GM12878 (cell line): ENCODE measurements at regions not wholly inside any gene's neighbourhood (a gene's known extent, or its start where the extent isn't known, plus 50 kb on each side); places are given as distances from the start of the nearest gene placed in this dataset.

Experiments used
- ATAC-seq: fragments of 200-7000 bp; cut with Tn5 transposase; 3 replicates; pipeline ENCODE4 v1.9.1; 2020; ENCODE audit warnings: mild to moderate bottlenecking, moderate library complexity
- BruUV-seq: library from RNA; stranded (reverse); fragments of 400-500 nt; replicated peaks from 2 replicates; lab custom pipeline; 2021; lab: Mats Ljungman, UMichigan
- CTCF ChIA-PET: fragments of 300-600 bp; sonication (Branson Sonifier 250); formaldehyde crosslinking; extraction: SDS; loops from one replicate; lab custom pipeline; 2021; ENCODE audit warnings: inconsistent platforms; lab: Yijun Ruan, JAX
- POLR2A ChIA-PET: fragments of 350-600 bp; formaldehyde crosslinking; extraction: SDS; loops from one replicate; lab custom pipeline; 2021; ENCODE audit warnings: inconsistent platforms; lab: Charles Lee
- RAD21 ChIA-PET: fragments of 300-600 bp; sonication (Branson Sonifier 250); formaldehyde crosslinking; loops from one replicate; lab custom pipeline; 2023; ENCODE audit warnings: antibody characterized with exemption; ENCODE audit not compliant: unreplicated experiment; lab: Charles Lee
- SMC1A ChIA-PET: fragments of 300-600 bp; sonication (Branson Sonifier 250); formaldehyde crosslinking; loops from one replicate; lab custom pipeline; 2023; ENCODE audit not compliant: unreplicated experiment, uncharacterized antibody; lab: Charles Lee
- DNase-seq: peaks from one replicate; pipeline ENCODE4 v3.0.0-alpha.2; 2011; ENCODE audit warnings: low read depth, low spot score
- FAIRE-seq: peaks from 3 replicates; lab custom pipeline; 2011; peaks lifted over from hg19 to GRCh38; lab: Jason Lieb, UNC
- H2AFZ ChIP-seq: 2 replicates; pipeline ENCODE4 v1.6.0; 2011; ENCODE audit warnings: low read depth, low read length, control low read depth; ENCODE audit not compliant: control insufficient read depth
- H3K27ac ChIP-seq: 2 replicates; pipeline ENCODE4 v1.5.1; 2011; ENCODE audit warnings: control low read depth; ENCODE audit not compliant: control insufficient read depth, insufficient read depth
- H3K27me3 ChIP-seq, 2 experiments: replicated peaks in 1 of 2; 2 replicates each; pipeline versions ENCODE4 v1.6.0 to v1.6.1; 2011; ENCODE audit warnings: low read length in 1 of 2; ENCODE audit not compliant: control insufficient read depth in 2 of 2, insufficient read depth in 2 of 2
- H3K36me3 ChIP-seq, 2 experiments: 2 replicates each; pipeline ENCODE4 v1.5.1; 2011; ENCODE audit warnings: low read length in 1 of 2; ENCODE audit not compliant: control insufficient read depth in 2 of 2, insufficient read depth in 2 of 2
- H3K4me1 ChIP-seq: 2 replicates; pipeline ENCODE4 v1.6.1; 2011; ENCODE audit warnings: mild to moderate bottlenecking, low read length, moderate library complexity, mixed read lengths; ENCODE audit not compliant: control insufficient read depth, insufficient read depth
- H3K4me2 ChIP-seq: 2 replicates; pipeline ENCODE4 v1.6.0; 2011; ENCODE audit warnings: control low read depth; ENCODE audit not compliant: control insufficient read depth, insufficient read depth
- H3K4me3 ChIP-seq: fragments of 200-600 bp; sonication (generic); 2 replicates; pipeline ENCODE4 v1.5.1; 2016
- H3K79me2 ChIP-seq: 2 replicates; pipeline ENCODE4 v1.6.0; 2011; ENCODE audit warnings: low read length; ENCODE audit not compliant: control insufficient read depth, insufficient read depth
- H3K9ac ChIP-seq: 2 replicates; pipeline ENCODE4 v1.8.0; 2011; ENCODE audit warnings: low read length, control low read depth, mixed read lengths; ENCODE audit not compliant: control insufficient read depth, insufficient read depth
- H3K9me3 ChIP-seq: replicated peaks from 3 replicates; pipeline ENCODE4 v1.5.1; 2011; ENCODE audit warnings: mild to moderate bottlenecking, low read length; ENCODE audit not compliant: control insufficient read depth, insufficient read depth
- H4K20me1 ChIP-seq: 2 replicates; pipeline ENCODE4 v1.6.0; 2011; ENCODE audit not compliant: control insufficient read depth, insufficient read depth
- CEBPB ChIP-seq, 2 experiments: fragments of 150-350 bp in 1 of 2; IDR thresholded peaks; 2 replicates each; pipeline ENCODE4 v1.6.1; 2012 to 2014; ENCODE audit warnings: low read depth in 2 of 2, low read length in 2 of 2, borderline replicate concordance in 1 of 2, inconsistent platforms in 1 of 2
- NFIC ChIP-seq: IDR thresholded peaks from 2 replicates; pipeline ENCODE4 v1.6.1; 2012; ENCODE audit warnings: low read depth, mild to moderate bottlenecking, inconsistent platforms, low read length, moderate library complexity
- SREBF2 ChIP-seq: IDR thresholded peaks from 2 replicates; pipeline ENCODE4 v1.6.1; 2012; ENCODE audit warnings: mild to moderate bottlenecking, low read length
- ZNF207 ChIP-seq: fragments of 450-650 bp; IDR thresholded peaks from 2 replicates; pipeline ENCODE4 v1.6.1; 2014; ENCODE audit warnings: antibody characterized with exemption, mild to moderate bottlenecking, borderline replicate concordance
- ZNF274 ChIP-seq: IDR thresholded peaks from one replicate; pipeline ENCODE4 v1.8.0; 2011; ENCODE audit not compliant: insufficient read length, insufficient read depth
- WGBS: methylation state at CpG from one replicate; pipeline ENCODE4 v1.1.6; 2016; ENCODE audit warnings: low lambda C conversion rate; ENCODE audit not compliant: insufficient replicate concordance, insufficient coverage; ENCODE audit errors: missing lambda C conversion rate; 5-methylcytosine and 5-hydroxymethylcytosine counted together
- in situ Hi-C: fragments of 300-500 bp; cut with MboI; formaldehyde crosslinking; loops from 9 replicates; pipeline ENCODE4 v1.14.3; 2018; ENCODE audit warnings: mixed read lengths
- intact Hi-C: fragments of 100-400 bp; cut with micrococcal nuclease; formaldehyde crosslinking; loops from one replicate; pipeline ENCODE4 v1.14.2; 2022; ENCODE audit not compliant: unreplicated experiment
- TF ChIP-seq, protein P1 (sequence below): fragments of 450-650 bp; IDR thresholded peaks from 2 replicates; pipeline ENCODE4 v1.6.1; 2014; ENCODE audit warnings: mild to moderate bottlenecking
- TF ChIP-seq, protein P2 (sequence below): IDR thresholded peaks from 2 replicates; pipeline ENCODE4 v1.6.1; 2012; ENCODE audit warnings: low read depth, low read length, improper control_type of control experiment

DNA sequence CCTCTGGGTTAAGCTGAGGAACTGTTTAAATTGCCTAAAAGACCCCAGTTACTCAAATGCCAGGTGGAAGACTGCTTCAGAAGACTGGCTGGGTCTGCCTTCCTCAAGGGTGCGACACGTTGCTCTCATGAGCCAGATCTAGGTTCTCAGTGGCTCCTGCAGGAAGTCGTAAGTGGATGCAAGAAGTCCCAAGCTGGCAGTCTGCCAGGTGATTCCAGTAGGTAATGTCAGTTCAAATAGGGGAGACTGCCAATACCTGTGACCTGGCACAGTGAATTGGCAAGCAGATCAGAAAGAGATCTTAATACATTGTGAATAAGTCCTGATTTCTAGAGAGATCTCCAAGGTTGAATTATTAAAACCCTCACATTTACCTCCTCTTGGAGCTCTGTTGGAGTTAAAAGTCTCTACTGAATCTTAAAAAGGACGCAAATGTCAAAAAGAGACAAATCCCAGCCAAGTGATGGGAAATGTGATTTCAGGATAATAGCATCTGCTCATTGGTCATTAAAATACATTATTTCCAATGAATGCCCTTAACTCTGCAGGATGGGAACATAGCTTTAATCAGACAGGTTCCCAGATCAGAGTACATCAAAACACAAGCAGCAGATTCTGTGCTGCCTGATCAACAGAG, 98.8 kb upstream of the FRMD6 start:
- ChIA-PET RAD21 (no interaction called here), CTCF (no interaction called here)
- DNase-seq, result no peak
- TF ChIP-seq, protein P1, sequence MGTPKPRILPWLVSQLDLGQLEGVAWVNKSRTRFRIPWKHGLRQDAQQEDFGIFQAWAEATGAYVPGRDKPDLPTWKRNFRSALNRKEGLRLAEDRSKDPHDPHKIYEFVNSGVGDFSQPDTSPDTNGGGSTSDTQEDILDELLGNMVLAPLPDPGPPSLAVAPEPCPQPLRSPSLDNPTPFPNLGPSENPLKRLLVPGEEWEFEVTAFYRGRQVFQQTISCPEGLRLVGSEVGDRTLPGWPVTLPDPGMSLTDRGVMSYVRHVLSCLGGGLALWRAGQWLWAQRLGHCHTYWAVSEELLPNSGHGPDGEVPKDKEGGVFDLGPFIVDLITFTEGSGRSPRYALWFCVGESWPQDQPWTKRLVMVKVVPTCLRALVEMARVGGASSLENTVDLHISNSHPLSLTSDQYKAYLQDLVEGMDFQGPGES, result no peak
- TF ChIP-seq, protein P2, sequence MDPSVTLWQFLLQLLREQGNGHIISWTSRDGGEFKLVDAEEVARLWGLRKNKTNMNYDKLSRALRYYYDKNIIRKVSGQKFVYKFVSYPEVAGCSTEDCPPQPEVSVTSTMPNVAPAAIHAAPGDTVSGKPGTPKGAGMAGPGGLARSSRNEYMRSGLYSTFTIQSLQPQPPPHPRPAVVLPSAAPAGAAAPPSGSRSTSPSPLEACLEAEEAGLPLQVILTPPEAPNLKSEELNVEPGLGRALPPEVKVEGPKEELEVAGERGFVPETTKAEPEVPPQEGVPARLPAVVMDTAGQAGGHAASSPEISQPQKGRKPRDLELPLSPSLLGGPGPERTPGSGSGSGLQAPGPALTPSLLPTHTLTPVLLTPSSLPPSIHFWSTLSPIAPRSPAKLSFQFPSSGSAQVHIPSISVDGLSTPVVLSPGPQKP, result no peak
- TF ChIP-seq CEBPB (IDR thresholded peaks at IDR 0.05; ENCODE audit: borderline replicate concordance in 1 of 2, low read depth in 2 of 2, low read length in 2 of 2), result no peak
- no peak for TF ChIP-seq ZNF207
- TF ChIP-seq ZNF274, result no peak
- TF ChIP-seq NFIC, result no peak
- TF ChIP-seq SREBF2, result no peak
- TF ChIP-seq, all 136 proteins: peak for 0
- WGBS, result 46% methylated on average over 4 of the region's 4 CpGs
- no TSS peak for BruUV-seq
- no peaks in the 10 kb centered on the region for H4K20me1 ChIP-seq
- H3K9ac ChIP-seq, result no peak overlapping the region
- H3K27ac ChIP-seq, result no peak overlapping the region
- peaks cover 2 to 3% of the 10 kb centered on the region in 2 experiments; a peak in 2 of 4 replicates for H3K27me3 ChIP-seq
- FAIRE-seq, result no peak
- SMC1A ChIA-PET, result no interaction called here
- H2AFZ ChIP-seq, result no peak overlapping the region
- H3K4me3 ChIP-seq, result no peak overlapping the region
- no peaks in the 10 kb centered on the region for H3K4me1 ChIP-seq
- ATAC-seq, result no peak
- POLR2A ChIA-PET, result no interaction called here
- intact Hi-C loops (loop anchor here (5.0 kb wide), 1 partner anchor 121 kb away; no protein-coding TSS in a partner anchor), in situ Hi-C loops (no loop called here)
- no peaks in the 10 kb centered on the region for H3K79me2 ChIP-seq
- H3K36me3 ChIP-seq, result no peaks in the 10 kb centered on the region
- no peak overlapping the region for H3K4me2 ChIP-seq
- no peaks in the 10 kb centered on the region for H3K9me3 ChIP-seq
